Breast epithelium (tissue), 3 donors: ENCODE measurements at regions not wholly inside any gene's neighbourhood (a gene's known extent, or its start where the extent isn't known, plus 50 kb on each side); places are given as distances from the start of the nearest gene placed in this dataset.

Experiments
- POLR2AphosphoS5 ChIP-seq, 3 donors: sonication (generic); formaldehyde crosslinking; IDR thresholded peaks; one replicate each; pipeline ENCODE4 v1.6.1; 2017; ENCODE audit warnings: antibody characterized with exemption in 3 of 3
- TF ChIP-seq, protein P1 (sequence below), 3 donors: fragments of 450-650 bp; IDR thresholded peaks; one replicate each; pipeline ENCODE4 v1.5.1; 2016 to 2017; ENCODE audit warnings: antibody characterized with exemption in 3 of 3, mild to moderate bottlenecking in 3 of 3, moderate library complexity in 3 of 3

DNA sequence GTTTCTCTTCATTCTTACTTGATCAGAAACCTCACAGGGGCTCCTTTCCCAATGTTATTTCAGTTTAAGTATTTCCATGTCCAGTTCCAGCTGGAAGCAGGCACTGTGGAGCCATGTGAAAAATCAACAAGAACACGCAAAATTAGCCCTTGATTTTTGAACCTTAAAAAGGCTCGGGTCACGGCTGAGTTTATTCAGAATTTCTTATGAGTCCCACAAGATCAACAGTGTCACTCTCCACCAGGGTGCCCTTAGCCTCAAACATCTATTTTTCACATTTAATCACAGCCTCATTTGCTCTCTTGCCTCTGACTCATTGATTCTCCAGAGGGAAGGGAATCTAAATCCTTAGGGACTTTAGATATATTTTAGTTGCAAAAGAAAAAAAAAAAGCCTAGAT lies 157.7 kb upstream of the AVPR1A start:
- TF ChIP-seq POLR2AphosphoS5 (IDR thresholded peaks at IDR 0.05), result no peak
- TF ChIP-seq, protein P1, sequence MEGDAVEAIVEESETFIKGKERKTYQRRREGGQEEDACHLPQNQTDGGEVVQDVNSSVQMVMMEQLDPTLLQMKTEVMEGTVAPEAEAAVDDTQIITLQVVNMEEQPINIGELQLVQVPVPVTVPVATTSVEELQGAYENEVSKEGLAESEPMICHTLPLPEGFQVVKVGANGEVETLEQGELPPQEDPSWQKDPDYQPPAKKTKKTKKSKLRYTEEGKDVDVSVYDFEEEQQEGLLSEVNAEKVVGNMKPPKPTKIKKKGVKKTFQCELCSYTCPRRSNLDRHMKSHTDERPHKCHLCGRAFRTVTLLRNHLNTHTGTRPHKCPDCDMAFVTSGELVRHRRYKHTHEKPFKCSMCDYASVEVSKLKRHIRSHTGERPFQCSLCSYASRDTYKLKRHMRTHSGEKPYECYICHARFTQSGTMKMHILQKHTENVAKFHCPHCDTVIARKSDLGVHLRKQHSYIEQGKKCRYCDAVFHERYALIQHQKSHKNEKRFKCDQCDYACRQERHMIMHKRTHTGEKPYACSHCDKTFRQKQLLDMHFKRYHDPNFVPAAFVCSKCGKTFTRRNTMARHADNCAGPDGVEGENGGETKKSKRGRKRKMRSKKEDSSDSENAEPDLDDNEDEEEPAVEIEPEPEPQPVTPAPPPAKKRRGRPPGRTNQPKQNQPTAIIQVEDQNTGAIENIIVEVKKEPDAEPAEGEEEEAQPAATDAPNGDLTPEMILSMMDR (IDR thresholded peaks at IDR 0.05), result no peak
